ENCODE measurements at regions not wholly inside any gene's neighbourhood (a gene's known extent, or its start where the extent isn't known, plus 50 kb on each side); places are given as distances from the start of the nearest gene placed in this dataset.

DNA sequence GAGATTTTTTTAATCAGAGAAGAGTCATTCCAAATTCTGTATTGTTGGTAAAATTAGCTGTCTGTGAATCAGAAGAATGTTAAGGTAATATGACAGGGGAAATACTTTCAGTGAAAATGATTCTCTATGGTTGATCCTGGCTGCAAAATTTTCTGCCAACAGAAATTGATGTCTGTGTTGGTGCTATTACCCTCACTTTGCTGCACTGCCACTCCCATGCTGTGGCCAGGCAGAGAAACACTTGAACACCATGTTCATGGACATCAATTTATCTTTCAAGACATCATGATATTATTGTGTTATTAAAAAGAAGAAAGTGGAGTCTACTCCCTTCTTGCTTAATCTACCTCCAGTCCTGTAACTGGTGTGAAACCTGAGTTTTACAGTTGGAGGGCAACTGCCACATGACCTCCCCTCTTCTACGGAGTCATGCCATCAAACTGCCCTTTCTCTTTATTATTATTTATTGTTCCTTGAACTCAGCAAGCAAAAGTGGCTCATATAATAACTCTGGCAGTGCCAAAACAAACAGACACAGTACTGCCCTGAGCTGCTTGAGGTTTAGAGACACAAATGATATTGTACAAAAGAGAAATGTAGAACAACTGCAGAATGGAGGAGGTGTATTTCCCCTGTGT lies 288.0 kb upstream of the JAG1 start:
- Mint-ChIP-seq H3K9me3 (ENCODE audit: low read depth) (peaks cover 3% of the 10 kb centered on the region), H3K4me3 (ENCODE audit: unreplicated experiment) (no peak overlapping the region), H3K27me3 (ENCODE audit: low read depth) (no peaks in the 10 kb centered on the region), H3K36me3 (ENCODE audit: low read depth) (no peaks in the 10 kb centered on the region), H3K27ac (ENCODE audit: unreplicated experiment) (peak overlapping the region; percentile 11), H3K4me1 (ENCODE audit: low read depth) (peaks cover 34% of the 10 kb centered on the region)
- DNase-seq (ENCODE audit: low spot score) = no peak
- TF ChIP-seq, protein P1, sequence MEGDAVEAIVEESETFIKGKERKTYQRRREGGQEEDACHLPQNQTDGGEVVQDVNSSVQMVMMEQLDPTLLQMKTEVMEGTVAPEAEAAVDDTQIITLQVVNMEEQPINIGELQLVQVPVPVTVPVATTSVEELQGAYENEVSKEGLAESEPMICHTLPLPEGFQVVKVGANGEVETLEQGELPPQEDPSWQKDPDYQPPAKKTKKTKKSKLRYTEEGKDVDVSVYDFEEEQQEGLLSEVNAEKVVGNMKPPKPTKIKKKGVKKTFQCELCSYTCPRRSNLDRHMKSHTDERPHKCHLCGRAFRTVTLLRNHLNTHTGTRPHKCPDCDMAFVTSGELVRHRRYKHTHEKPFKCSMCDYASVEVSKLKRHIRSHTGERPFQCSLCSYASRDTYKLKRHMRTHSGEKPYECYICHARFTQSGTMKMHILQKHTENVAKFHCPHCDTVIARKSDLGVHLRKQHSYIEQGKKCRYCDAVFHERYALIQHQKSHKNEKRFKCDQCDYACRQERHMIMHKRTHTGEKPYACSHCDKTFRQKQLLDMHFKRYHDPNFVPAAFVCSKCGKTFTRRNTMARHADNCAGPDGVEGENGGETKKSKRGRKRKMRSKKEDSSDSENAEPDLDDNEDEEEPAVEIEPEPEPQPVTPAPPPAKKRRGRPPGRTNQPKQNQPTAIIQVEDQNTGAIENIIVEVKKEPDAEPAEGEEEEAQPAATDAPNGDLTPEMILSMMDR (IDR thresholded peaks at IDR 0.05) = peak; percentile 42

DNA sequence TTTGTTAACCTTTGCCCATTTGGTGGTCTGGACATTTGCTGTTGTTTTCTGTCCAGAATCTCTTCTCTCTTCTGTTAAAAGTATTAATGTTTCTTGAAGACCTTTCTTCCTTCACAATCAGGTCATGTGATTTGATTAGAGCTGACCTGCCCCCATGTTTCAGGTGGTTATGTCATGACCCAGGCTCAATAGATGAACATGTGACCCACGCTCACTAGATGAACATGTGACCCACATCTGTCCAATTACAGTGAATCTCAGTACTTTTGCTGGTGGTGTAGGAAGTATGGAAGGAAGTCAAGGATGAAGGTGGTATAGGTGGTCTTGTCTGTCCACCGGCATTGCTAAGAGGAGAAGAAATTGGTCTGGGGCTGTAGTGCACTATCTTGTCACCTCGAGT lies 289.1 kb upstream of the JAG1 start:
- TF ChIP-seq, protein P1 (IDR thresholded peaks at IDR 0.05) = no peak
- no peak for DNase-seq (ENCODE audit: low spot score)
- Mint-ChIP-seq H3K27me3 (ENCODE audit: low read depth) (no peaks in the 10 kb centered on the region), H3K36me3 (ENCODE audit: low read depth) (no peaks in the 10 kb centered on the region), H3K4me1 (ENCODE audit: low read depth) (peaks cover 34% of the 10 kb centered on the region), H3K4me3 (ENCODE audit: unreplicated experiment) (no peak overlapping the region), H3K27ac (ENCODE audit: unreplicated experiment) (no peak overlapping the region), H3K9me3 (ENCODE audit: low read depth) (peaks cover 3% of the 10 kb centered on the region)

DNA sequence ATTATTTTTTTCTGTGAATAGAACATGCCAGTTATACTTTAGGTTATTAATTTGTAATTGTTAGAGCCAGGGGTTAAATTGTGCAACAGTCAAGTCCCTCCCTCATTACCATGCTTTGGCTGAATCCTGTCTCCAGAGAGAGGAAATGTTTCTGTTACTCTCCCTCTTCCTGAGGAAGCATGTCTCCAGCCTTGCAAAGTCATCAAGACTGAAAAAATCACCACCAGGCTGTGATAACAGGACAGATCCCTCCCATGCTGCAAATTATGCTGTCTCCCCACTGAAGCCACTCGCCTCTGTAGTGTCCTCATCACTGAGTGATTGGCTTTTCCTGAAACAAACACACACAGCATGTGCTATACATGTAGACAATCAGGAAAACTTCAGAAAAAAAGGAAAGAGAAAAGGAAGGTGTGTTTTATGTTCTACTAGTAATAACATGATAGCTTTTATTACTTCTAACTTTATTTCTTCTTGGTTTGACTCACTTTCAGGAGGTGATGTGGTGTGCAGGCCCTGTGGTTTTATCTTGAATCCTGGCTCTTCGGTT lies 290.0 kb upstream of the JAG1 start:
- DNase-seq (ENCODE audit: low spot score) = no peak
- TF ChIP-seq, protein P1 (IDR thresholded peaks at IDR 0.05) = no peak
- Mint-ChIP-seq H3K27me3 (ENCODE audit: low read depth) (no peaks in the 10 kb centered on the region), H3K9me3 (ENCODE audit: low read depth) (peaks cover 5% of the 10 kb centered on the region), H3K27ac (ENCODE audit: unreplicated experiment) (no peak overlapping the region), H3K4me1 (ENCODE audit: low read depth) (peaks cover 34% of the 10 kb centered on the region), H3K36me3 (ENCODE audit: low read depth) (no peaks in the 10 kb centered on the region), H3K4me3 (ENCODE audit: unreplicated experiment) (no peak overlapping the region)

DNA sequence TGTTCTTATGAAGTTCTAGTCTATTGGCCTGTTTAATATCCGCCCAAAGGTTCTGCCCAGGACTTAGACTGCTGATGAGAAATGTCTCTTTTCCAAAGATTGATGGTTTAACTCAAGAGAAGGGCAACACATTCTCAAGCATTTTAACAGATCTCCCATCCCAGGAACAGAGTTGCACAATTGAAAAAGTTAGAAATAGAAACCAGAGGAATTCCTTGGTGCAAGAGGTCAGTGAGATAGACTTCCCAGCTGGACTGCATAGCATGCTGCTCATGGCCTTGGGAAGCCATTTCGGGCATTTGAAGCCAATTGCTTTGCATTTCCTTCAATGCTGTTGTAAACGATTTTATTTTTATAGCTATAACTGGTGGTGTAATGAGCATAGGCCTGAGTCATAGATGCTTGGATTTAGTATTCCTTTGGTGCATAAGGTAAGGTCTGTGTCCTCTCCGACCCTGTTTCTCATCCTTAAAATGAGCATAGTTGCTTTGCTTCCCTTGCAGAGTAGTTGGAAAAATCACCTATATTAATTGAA lies 292.2 kb upstream of the JAG1 start:
- no peaks in the 10 kb centered on the region for H3K36me3 Mint-ChIP-seq (ENCODE audit: low read depth)
- H3K4me3 Mint-ChIP-seq (ENCODE audit: unreplicated experiment) = no peak overlapping the region
- no peaks in the 10 kb centered on the region for H3K27me3 Mint-ChIP-seq (ENCODE audit: low read depth)
- peaks cover 38% of the 10 kb centered on the region for H3K4me1 Mint-ChIP-seq (ENCODE audit: low read depth)
- no peak overlapping the region for H3K27ac Mint-ChIP-seq (ENCODE audit: unreplicated experiment)
- TF ChIP-seq, protein P1 (IDR thresholded peaks at IDR 0.05) = no peak
- no peak for DNase-seq (ENCODE audit: low spot score)
- peaks cover 8% of the 10 kb centered on the region for H3K9me3 Mint-ChIP-seq (ENCODE audit: low read depth)

DNA sequence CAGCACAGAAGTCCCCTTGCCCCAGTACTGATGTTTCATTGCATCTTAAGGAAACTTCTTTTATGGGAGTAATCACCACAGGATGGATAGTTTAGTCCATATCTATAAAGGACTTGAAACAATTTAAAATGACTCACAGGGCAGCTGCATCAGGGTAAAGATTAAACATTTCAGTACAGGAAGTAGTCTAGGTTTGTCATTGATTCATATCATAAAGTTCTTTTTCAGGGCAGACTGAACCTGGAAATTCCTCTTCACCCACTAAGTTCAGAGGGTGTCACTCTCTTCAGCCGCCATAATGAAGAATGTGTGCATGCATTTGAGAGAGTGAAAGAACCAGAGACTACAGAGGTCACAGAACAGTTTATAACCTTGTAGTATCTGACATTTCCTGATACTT lies 296.3 kb upstream of the JAG1 start:
- no peak overlapping the region for H3K27ac Mint-ChIP-seq (ENCODE audit: unreplicated experiment)
- H3K36me3 Mint-ChIP-seq (ENCODE audit: low read depth) = no peaks in the 10 kb centered on the region
- H3K4me1 Mint-ChIP-seq (ENCODE audit: low read depth) = peaks cover 11% of the 10 kb centered on the region
- H3K4me3 Mint-ChIP-seq (ENCODE audit: unreplicated experiment) = no peak overlapping the region
- no peaks in the 10 kb centered on the region for H3K27me3 Mint-ChIP-seq (ENCODE audit: low read depth)
- peaks cover 5% of the 10 kb centered on the region for H3K9me3 Mint-ChIP-seq (ENCODE audit: low read depth)
- TF ChIP-seq, protein P1 (IDR thresholded peaks at IDR 0.05) = no peak
- no peak for DNase-seq (ENCODE audit: low spot score)
